ENCODE measurements at regions not wholly inside any gene's neighbourhood (a gene's known extent, or its start where the extent isn't known, plus 50 kb on each side); places are given as distances from the start of the nearest gene placed in this dataset.

DNA sequence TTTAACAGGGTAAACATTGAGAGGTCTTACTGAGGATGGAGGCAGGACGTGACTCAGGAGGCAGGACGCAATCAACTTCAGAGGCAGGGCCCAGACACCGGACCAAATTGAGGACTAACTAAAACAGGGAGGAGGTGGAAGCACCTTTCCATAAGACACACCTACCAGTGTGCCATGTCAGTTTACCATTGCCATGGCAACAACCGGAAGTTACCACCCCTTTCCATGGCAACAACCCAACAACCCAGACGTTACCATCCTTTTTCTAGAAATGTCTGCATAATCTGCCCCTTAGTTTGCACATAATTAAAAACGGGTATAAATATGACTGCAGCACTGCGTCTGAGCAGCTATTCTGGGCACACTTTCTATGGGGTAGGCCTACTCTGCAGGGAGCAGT is 53.5 kb upstream of the SOX21 start:
- TF ChIP-seq, protein P1, sequence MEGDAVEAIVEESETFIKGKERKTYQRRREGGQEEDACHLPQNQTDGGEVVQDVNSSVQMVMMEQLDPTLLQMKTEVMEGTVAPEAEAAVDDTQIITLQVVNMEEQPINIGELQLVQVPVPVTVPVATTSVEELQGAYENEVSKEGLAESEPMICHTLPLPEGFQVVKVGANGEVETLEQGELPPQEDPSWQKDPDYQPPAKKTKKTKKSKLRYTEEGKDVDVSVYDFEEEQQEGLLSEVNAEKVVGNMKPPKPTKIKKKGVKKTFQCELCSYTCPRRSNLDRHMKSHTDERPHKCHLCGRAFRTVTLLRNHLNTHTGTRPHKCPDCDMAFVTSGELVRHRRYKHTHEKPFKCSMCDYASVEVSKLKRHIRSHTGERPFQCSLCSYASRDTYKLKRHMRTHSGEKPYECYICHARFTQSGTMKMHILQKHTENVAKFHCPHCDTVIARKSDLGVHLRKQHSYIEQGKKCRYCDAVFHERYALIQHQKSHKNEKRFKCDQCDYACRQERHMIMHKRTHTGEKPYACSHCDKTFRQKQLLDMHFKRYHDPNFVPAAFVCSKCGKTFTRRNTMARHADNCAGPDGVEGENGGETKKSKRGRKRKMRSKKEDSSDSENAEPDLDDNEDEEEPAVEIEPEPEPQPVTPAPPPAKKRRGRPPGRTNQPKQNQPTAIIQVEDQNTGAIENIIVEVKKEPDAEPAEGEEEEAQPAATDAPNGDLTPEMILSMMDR (IDR thresholded peaks at IDR 0.05; ENCODE audit: low read depth, low read length) = no peak
- no peaks in the 10 kb centered on the region for H3K4me1 ChIP-seq
- H3K4me3 ChIP-seq (ENCODE audit: low read depth, low read length) = no peak overlapping the region
- peaks cover 3% of the 10 kb centered on the region; the same call in 1 of the 2 replicates for H3K27me3 ChIP-seq
- H3K9me3 ChIP-seq = no peaks in the 10 kb centered on the region
- H3K36me3 ChIP-seq = no peaks in the 10 kb centered on the region
- no peak for DNase-seq

DNA sequence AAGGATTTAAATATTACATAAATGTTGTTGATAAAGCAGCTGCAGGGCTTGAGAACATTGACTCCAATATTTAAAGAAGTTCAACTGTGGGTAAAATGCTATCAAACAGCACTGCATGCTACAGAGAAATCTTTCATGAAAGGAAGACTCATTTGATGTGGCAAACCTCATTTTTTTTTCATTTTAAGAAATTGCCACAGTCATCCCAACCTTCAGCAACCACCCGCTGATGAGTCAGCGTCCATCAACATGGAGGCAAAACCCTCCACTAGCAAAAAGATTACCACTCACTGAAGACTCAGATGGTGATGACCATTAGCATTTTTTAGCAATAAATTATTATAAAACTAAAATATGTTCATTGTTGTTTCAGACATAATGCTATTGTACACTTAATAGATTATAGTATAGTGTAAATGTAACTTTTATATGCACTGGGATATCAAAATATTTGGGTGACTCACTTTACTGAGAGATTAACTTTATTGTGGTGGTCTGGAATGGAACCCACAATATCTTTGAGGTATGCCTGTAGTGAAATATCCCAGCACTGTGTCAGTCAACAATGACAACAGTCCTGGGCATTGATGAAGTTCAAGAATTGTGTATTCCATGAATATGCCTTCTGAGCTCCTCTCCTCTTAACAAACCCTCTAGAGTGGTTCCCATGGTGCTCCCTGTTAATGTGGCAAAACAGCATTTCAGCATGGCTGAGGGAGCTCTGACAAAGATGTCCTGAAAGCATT is 52.4 kb upstream of the SOX21 start:
- TF ChIP-seq, protein P1 (IDR thresholded peaks at IDR 0.05; ENCODE audit: low read depth, low read length) = no peak
- Histone ChIP-seq H3K36me3 (no peaks in the 10 kb centered on the region), H3K4me1 (no peaks in the 10 kb centered on the region), H3K4me3 (ENCODE audit: low read depth, low read length) (no peak overlapping the region), H3K27me3 (peaks cover 3% of the 10 kb centered on the region; the same call in 1 of the 2 replicates), H3K9me3 (no peaks in the 10 kb centered on the region)
- DNase-seq = no peak

Data from BE2C (cell line).